ENCODE measurements at regions not wholly inside any gene's neighbourhood (a gene's known extent, or its start where the extent isn't known, plus 50 kb on each side); places are given as distances from the start of the nearest gene placed in this dataset.

GRCh38 chr2:48108455-48108854 is 202.2 kb upstream of the FBXO11 start:
- no peak for DNase-seq

DNA sequence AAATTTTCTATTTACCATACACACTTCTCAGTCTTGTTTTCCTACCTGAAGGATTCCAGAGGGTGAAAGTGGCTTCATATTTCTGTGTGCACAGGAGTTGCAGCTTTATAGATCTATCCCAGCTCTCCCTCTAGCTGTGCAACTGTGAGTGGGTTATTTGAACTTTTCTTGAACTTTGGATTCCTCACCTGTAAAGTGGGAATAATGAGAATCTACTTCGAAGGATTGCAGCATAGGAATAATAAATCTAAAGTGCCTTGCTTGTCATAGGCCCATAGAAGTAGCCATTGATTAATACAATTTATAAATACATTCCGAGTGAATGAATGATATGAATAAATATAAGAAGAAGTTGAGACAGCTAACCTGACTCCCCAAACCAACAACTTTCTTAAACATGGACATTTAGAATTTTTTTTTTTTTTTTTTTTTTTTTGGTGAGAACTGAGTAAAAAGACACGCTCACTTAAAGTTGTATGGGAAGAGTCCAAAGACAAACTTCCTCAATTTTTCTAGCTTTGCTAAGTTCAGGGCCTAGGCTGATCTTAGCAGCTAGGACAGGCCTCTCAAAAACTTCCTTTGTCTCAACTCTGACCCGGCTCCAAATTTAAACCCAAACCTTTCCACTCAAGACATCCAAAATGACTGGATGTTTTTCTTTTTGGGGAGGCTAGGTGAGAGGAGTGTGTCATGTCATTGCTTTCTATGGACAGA is 203.3 kb upstream of the FBXO11 start:
- no peak for DNase-seq

DNA sequence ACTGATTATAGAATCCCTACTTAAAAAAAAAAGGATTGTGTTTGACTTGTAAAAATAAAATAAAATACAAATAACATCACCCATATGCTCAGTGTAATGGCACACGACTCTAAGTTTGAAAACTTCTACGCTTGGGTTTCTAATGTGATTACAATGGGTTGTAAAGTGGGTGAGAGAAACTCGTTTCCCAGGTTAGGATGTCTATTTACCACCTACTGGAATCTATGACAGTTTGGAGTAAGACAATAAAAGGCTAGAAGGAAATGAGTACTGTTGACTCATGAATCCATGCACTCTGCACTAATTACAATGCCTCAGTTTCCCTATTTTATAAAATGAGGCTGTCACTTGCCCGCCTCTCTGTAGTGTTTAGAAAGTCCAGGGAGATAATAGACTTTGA is 204.0 kb upstream of the FOXN2 start:
- no peak for DNase-seq

DNA sequence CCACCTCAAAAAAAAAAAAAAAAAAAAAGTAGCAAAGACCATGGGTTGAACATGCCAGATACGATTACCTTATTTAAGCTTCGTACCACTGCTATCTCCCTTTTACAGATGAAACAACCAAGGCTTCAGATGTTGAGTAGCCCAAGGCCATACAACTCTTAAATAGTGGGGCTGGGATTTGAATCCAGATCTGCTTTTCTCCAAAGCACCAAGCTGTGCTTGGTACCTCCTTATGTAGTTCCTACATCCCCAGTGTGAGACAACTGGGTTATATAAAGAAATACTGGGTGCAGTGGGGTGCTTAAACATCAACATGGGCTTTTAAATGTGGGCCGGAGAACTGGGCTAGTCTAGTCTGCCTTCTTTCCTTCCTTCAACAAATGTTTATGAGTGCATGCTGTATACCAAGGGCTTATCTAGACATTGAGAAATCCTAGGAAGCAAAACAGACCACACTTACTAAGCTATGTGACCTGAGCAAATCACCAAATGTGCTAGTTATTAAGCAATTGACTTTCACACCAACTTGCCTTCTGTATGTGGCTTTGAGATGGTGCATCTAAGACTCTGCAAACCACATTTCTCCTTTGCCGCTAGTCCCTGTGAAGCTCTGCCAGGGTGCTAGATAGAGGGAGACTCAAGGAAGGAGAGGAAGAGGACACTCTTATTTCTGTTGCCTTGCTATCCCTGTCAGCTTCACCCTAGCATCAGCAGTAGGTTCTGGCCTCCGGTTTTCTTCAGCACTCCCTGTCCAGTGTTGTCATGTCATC is 201.4 kb upstream of the FOXN2 start:
- DNase-seq, result no peak

DNA sequence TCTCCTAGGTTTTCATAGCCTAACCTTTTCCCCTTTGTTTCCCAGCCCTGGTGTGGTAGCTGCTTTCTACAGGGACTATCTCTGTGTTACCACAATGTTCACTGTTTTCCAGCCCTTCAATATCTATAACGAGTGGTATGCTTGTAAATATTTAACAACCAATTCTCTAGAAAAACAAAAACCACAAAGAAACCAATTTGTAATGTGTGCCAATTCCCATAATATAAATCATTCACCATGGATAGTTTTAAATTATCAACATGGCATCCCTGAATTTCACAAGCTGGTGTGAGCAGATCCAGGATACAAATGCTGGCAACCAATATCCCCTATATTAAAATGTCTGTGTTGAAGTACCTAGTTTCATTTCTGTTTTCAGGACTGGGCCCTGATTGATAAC is 200.7 kb upstream of the FOXN2 start:
- no peak for DNase-seq

DNA sequence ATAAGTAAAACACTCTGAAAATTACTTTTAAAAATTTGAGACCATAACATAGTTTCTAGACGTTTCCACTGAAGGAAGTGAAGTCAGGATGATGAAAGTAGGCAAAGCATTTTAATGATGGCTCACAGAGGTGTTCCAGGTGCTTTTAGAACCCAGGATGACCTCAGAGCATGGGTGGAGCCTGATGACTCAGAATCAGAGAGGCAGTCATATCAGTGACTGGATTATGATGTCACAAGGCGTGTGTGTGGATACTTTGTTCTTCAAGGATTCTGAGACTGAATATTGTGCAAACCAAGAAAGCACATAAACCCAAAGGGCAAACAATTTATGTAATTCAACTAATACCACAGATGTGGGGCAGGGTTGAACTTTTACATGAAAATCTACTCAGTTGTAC is 200.2 kb upstream of the FOXN2 start:
- DNase-seq, result peak; percentile 69

GRCh38 chr2:48116497-48116896 is 198.0 kb upstream of the FOXN2 start:
- DNase-seq, result no peak

DNA sequence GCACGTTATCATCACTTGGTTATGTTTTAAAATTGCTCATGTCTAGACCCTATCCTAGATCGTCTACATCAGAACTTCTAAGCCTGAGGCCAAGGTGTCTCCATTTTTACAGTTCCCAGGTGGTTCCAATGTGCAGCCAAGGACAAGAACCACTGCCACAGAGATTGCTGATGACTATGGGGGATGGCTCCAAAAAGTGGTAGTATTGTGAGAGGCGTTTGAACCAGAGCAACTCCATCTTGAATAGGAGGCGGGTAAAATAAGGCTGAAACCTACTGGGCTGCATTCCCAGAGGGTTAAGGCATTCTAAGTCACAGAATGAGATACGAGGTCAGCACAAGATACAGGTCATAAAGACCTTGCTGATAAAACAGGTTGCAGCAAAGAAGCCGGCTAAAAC is 195.6 kb upstream of the FOXN2 start:
- no peak for DNase-seq

DNA sequence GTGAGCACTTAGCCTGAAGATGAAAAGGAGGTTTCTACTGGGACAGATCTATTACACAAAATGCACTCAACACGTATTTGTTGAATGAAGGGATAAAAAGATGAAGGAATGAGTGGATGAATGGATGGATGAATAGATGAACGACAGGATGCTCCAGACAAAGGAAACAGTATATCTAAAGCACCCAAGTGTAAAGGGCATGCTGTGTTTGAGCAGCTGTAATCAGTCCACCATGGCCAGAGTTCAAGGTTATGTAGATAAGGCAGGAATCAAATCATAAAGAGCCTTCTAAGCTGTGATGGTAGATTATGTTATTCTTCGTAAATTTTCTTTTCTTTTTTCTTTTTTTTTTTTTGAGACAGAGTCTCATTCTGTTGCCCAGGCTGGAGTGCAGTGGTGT is 194.4 kb upstream of the FOXN2 start:
- DNase-seq, result no peak

DNA sequence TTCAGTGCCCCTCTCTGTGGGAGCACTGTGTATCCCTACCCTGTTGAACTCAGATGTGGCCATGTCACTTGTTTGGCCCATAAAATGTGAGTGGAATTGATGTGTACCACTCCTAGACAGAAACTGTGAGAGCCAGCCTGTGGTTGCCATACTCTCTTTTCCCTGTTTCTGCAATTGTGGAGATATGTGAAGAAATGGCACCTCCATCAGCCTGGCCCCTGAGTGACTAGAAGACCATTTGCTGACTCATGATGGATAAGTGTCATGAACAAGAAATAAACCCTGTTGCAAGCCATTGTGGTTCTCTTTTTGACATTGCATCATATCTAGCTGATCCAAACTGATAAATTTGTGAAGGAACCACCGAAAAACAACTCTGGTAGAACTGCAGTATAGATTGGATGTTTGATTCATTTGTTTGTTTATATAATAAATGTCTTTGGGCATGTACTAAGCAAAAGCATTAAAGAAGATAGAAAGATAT is 193.7 kb upstream of the FOXN2 start:
- DNase-seq, result no peak

DNA sequence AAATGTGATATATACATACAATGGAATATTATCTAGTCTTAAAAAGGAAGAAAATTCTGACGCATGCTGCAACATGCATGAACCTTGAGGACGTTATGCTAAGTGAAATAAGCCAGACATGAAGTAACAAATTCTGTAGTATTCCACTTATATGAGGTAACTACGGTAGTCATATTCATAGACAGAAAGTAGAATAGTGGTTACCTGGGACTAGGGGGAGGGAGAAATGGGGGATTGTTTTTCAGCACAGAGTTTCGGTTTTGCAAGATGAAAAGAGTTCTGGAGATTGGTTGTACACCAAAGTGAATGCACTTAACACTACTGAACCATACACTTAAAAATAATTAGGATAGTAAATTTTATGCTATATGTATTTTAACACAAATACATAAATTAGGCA is 192.3 kb upstream of the FOXN2 start:
- no peak for DNase-seq

GRCh38 chr2:48124592-48124991 is 189.9 kb upstream of the FOXN2 start:
- no peak for DNase-seq

DNA sequence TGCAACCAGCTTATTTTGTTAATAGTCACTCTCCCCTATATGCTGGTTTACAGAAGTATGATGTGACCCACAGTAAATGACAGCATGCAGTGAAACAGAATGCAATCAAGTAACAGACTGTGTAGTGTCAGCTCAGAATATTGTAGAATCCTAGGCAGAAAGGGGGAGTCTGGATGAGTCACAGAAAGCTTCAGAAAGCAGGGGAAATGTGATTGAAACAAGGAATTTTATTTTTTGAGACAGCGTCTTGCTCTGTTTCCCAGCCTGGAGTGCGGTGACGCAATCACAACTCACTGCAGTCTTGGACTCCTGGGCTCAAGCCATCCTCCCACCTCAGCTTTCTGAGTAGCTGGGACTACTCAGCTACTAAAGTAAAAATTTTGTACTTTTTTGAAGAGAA is 188.3 kb upstream of the FOXN2 start:
- DNase-seq, result no peak

DNA sequence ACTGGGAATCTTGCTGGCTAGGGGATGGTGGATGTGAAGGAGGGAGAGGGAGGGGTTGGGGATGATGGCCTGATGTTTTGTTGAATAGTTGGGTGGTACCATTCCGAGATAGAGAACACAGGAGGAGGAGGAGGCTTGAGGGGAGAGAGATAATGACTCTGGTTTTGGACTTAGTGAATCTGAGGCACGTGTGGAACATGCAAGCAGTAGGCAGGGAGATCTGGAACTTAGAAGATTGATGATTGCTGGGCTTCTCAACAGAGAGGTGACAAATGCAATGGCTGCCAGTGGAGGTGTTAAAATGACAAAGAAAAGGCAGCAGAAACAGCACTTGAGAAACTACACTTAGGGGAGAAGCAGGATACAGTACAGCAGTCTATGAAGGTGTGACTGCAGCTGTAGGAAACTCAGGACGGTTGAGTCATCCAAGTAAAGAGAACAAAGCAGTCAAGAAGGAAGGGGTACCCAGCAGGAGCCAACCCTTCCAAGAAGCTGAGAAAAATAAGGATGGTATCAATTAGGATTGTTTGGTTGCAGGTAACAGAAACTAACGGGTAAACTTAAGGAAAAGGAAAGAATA is 186.8 kb upstream of the FOXN2 start:
- DNase-seq, result no peak

GRCh38 chr2:48129293-48129950 is 185.1 kb upstream of the FOXN2 start:
- DNase-seq, result no peak

GRCh38 chr2:48131539-48132270 is 182.8 kb upstream of the FOXN2 start:
- no peak for DNase-seq

- DNase-seq, result no peak
Measured at GRCh38 chr2:48132271-48132625, 182.2 kb upstream of the FOXN2 start.

DNA sequence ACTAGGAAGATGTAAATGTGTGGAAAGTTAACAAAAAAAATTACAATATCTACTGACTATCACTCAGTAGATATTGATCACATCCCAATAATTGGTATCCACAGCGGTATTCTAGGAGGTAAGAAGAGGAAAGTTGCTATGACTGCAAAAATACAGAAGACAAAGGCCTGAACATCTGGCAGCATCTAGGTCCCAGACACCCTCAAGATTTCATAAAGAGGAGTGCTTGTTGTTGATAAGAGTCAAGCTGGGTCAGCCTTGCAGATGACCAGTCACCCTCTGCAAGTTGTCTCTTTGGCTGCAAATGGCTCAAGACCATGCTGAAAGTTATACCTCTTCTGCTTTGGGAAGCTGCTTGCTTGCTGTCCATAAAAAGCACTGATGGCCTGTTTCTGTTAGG is 179.8 kb upstream of the FOXN2 start:
- DNase-seq, result no peak

DNA sequence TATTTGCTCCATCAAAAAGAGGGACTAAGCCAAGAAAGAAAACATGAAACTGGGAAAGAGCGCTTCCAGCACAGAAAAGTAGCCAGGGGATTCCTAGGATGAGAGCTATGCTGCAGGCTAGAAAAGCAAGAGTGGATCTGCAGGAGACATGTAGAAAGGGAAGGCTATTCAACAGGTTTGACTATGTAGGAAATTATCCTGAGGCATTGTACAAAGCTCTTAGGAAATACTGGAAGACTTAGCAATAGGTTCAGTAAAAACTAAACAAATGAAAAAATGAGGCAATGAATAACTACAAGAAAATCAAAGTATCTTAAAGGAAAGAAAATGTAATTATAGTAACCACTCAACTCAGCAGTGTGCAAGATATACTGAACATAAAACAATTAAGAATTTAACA is 178.7 kb upstream of the FOXN2 start:
- no peak for DNase-seq

DNA sequence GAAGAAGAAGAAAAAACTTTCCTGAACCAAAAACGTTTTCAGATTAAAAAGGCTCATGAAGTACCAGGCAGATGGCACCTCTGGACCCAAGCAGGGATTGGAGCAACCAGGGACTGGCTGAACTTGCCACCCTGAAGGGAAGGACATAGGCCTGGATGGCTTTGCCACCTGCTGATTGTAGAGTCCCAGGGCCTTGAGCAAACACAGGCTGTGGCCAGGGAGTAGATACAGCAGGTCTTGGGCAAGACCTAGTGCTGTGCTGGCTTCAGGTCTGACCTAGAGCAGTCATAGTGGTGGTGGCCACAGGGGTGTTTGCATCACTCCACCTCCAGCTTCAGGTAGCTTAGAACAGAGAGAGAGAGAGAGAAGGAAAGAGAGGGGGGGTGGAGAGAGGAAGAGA is 176.7 kb upstream of the FOXN2 start:
- no peak for DNase-seq

- DNase-seq, result no peak
Measured at GRCh38 chr2:48138898-48139297, 175.6 kb upstream of the FOXN2 start.

- DNase-seq, result no peak
Measured at GRCh38 chr2:48140586-48140985, 173.9 kb upstream of the FOXN2 start.

DNA sequence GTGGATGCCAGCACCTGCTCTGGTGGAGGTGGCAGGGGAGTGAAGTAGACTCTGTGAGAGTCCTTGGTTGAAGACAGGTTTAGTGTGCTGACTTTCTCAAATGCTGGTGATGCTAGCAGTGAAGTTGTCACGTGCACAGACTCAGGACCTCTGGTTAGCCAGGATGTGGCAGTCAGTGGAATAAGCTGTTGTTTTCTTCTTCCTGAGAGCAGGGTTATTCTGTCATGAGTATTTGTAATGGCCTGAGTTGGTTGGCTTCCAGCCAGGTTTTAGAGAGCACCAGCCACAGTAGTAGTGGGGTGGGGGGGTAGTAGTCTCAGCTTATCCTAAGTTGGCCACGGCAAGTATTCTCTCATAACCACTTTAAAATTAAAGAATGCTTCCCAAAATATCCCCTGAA is 169.7 kb upstream of the FOXN2 start:
- no peak for DNase-seq
